ENCODE measurements at regions not wholly inside any gene's neighbourhood (a gene's known extent, or its start where the extent isn't known, plus 50 kb on each side); places are given as distances from the start of the nearest gene placed in this dataset.

DNA sequence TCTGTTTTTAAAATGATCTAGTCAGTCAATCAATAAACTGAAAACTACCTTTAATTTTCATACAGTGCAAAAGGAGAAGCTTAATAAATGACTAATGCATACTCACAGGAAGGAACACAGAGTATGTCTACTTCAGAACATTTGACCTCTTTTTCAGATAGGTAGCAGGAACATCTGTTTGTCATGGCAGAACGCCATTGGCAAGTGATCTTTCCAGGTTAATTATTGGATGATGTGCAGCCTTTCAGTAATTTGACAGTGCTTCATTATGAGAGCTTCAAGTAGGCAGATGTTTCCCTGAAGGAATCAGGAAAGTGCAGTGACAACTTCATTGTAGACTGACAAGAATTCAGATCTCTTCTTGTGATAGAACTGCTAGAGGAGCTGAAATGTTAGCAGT, 325.0 kb downstream of the OTOL1 start:
- TF ChIP-seq, protein P1, sequence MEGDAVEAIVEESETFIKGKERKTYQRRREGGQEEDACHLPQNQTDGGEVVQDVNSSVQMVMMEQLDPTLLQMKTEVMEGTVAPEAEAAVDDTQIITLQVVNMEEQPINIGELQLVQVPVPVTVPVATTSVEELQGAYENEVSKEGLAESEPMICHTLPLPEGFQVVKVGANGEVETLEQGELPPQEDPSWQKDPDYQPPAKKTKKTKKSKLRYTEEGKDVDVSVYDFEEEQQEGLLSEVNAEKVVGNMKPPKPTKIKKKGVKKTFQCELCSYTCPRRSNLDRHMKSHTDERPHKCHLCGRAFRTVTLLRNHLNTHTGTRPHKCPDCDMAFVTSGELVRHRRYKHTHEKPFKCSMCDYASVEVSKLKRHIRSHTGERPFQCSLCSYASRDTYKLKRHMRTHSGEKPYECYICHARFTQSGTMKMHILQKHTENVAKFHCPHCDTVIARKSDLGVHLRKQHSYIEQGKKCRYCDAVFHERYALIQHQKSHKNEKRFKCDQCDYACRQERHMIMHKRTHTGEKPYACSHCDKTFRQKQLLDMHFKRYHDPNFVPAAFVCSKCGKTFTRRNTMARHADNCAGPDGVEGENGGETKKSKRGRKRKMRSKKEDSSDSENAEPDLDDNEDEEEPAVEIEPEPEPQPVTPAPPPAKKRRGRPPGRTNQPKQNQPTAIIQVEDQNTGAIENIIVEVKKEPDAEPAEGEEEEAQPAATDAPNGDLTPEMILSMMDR (IDR thresholded peaks at IDR 0.05 in 2 of 3, conservative IDR thresholded peaks at IDR 0.05 in 1 of 3; ENCODE audit: borderline replicate concordance in 1 of 3, insufficient read depth in 1 of 3, low read depth in 2 of 3, low read length in 2 of 3): no peak
- TF ChIP-seq RAD21 (IDR thresholded peaks at IDR 0.05; ENCODE audit: low read depth) (no peak), EZH2 (IDR thresholded peaks at IDR 0.05) (no peak), POLR2A (IDR thresholded peaks at IDR 0.05; ENCODE audit: borderline replicate concordance, extremely low read depth, insufficient read depth, insufficient read length) (no peak), JUND (IDR thresholded peaks at IDR 0.05) (no peak), YY1 (IDR thresholded peaks at IDR 0.05; ENCODE audit: extremely low read depth, insufficient replicate concordance, low read depth, low read length) (no peak), SP1 (IDR thresholded peaks at IDR 0.05; ENCODE audit: low read depth) (no peak), ZFX (IDR thresholded peaks at IDR 0.05) (no peak), CEBPB (IDR thresholded peaks at IDR 0.05; ENCODE audit: low read depth) (no peak)
- TF ChIP-seq, protein P2, sequence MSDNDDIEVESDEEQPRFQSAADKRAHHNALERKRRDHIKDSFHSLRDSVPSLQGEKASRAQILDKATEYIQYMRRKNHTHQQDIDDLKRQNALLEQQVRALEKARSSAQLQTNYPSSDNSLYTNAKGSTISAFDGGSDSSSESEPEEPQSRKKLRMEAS (IDR thresholded peaks at IDR 0.05): no peak
- TF ChIP-seq, protein P3, sequence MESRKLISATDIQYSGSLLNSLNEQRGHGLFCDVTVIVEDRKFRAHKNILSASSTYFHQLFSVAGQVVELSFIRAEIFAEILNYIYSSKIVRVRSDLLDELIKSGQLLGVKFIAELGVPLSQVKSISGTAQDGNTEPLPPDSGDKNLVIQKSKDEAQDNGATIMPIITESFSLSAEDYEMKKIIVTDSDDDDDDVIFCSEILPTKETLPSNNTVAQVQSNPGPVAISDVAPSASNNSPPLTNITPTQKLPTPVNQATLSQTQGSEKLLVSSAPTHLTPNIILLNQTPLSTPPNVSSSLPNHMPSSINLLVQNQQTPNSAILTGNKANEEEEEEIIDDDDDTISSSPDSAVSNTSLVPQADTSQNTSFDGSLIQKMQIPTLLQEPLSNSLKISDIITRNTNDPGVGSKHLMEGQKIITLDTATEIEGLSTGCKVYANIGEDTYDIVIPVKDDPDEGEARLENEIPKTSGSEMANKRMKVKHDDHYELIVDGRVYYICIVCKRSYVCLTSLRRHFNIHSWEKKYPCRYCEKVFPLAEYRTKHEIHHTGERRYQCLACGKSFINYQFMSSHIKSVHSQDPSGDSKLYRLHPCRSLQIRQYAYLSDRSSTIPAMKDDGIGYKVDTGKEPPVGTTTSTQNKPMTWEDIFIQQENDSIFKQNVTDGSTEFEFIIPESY (IDR thresholded peaks at IDR 0.05; ENCODE audit: extremely low read depth, insufficient replicate concordance, low read length): no peak
- TF ChIP-seq, protein P4, sequence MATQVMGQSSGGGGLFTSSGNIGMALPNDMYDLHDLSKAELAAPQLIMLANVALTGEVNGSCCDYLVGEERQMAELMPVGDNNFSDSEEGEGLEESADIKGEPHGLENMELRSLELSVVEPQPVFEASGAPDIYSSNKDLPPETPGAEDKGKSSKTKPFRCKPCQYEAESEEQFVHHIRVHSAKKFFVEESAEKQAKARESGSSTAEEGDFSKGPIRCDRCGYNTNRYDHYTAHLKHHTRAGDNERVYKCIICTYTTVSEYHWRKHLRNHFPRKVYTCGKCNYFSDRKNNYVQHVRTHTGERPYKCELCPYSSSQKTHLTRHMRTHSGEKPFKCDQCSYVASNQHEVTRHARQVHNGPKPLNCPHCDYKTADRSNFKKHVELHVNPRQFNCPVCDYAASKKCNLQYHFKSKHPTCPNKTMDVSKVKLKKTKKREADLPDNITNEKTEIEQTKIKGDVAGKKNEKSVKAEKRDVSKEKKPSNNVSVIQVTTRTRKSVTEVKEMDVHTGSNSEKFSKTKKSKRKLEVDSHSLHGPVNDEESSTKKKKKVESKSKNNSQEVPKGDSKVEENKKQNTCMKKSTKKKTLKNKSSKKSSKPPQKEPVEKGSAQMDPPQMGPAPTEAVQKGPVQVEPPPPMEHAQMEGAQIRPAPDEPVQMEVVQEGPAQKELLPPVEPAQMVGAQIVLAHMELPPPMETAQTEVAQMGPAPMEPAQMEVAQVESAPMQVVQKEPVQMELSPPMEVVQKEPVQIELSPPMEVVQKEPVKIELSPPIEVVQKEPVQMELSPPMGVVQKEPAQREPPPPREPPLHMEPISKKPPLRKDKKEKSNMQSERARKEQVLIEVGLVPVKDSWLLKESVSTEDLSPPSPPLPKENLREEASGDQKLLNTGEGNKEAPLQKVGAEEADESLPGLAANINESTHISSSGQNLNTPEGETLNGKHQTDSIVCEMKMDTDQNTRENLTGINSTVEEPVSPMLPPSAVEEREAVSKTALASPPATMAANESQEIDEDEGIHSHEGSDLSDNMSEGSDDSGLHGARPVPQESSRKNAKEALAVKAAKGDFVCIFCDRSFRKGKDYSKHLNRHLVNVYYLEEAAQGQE (IDR thresholded peaks at IDR 0.05; ENCODE audit: low read depth): no peak

Data from HCT116 (cell line).